ENCODE measurements at regions not wholly inside any gene's neighbourhood (a gene's known extent, or its start where the extent isn't known, plus 50 kb on each side); places are given as distances from the start of the nearest gene placed in this dataset.

DNA sequence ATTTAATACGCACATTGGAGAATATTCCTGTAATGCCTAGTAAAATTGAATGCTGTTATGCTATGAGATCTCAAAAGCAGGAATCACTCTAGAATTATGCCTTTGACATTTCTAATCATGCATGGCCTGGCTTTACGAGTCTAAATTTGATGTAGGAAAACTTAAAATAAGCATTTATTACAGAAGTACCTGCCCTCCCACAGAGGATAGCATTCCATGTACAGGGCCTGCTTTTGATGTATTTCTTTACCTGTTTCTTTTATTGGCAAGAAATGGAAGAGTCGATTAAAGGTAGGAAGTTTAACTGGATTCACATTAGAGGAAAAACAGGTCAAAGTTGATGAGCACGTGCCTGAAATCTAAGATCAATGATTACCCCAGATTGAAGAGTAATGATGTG is 219.5 kb downstream of the PCDH7 start:
- Histone ChIP-seq H3K36me3 (replicated peaks in 1 of 2) (no peaks in the 10 kb centered on the region), H3K27ac (no peak overlapping the region), H3K4me1 (replicated peaks in 1 of 2) (no peaks in the 10 kb centered on the region), H3K9me3 (replicated peaks in 1 of 3) (no peaks in the 10 kb centered on the region), H3K4me3 (no peak overlapping the region), H3K27me3 (no peaks in the 10 kb centered on the region)
- 56 to 82% (median 73%) methylated on average over 4 of the region's 4 CpGs for WGBS, 4 donors
- no peak for DNase-seq
- intact Hi-C loops (cut with DNase I): no loop called here
- TF ChIP-seq POLR2A (IDR thresholded peaks at IDR 0.05): no peak

DNA sequence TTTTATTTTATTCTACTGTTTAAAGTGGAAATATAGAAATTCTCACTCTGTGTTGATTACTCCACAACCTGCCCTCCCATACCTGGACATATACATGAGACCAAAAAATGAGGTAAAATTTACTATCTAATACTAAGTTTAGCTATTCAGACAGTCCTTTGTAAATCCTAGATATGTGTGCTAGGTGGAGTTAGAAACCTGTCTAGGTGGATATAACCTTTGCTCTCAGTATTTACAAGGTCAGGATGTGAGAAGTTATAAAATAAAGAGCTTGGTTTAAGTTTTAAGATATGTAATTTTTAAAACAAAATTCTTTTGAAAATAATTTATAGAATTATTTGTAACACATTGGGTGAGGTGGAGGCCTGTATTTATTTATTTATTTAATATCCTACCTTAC is 221.5 kb downstream of the PCDH7 start:
- Histone ChIP-seq H3K27me3 (no peaks in the 10 kb centered on the region), H3K36me3 (replicated peaks in 1 of 2) (no peaks in the 10 kb centered on the region), H3K27ac (no peak overlapping the region), H3K4me1 (replicated peaks in 1 of 2) (no peaks in the 10 kb centered on the region), H3K9me3 (replicated peaks in 1 of 3) (no peaks in the 10 kb centered on the region), H3K4me3 (no peak overlapping the region)
- no peak for TF ChIP-seq POLR2A (IDR thresholded peaks at IDR 0.05)
- TF ChIP-seq, protein P1, sequence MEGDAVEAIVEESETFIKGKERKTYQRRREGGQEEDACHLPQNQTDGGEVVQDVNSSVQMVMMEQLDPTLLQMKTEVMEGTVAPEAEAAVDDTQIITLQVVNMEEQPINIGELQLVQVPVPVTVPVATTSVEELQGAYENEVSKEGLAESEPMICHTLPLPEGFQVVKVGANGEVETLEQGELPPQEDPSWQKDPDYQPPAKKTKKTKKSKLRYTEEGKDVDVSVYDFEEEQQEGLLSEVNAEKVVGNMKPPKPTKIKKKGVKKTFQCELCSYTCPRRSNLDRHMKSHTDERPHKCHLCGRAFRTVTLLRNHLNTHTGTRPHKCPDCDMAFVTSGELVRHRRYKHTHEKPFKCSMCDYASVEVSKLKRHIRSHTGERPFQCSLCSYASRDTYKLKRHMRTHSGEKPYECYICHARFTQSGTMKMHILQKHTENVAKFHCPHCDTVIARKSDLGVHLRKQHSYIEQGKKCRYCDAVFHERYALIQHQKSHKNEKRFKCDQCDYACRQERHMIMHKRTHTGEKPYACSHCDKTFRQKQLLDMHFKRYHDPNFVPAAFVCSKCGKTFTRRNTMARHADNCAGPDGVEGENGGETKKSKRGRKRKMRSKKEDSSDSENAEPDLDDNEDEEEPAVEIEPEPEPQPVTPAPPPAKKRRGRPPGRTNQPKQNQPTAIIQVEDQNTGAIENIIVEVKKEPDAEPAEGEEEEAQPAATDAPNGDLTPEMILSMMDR (IDR thresholded peaks at IDR 0.05): no peak
- no peak for DNase-seq
- intact Hi-C loops (cut with DNase I): no loop called here

DNA sequence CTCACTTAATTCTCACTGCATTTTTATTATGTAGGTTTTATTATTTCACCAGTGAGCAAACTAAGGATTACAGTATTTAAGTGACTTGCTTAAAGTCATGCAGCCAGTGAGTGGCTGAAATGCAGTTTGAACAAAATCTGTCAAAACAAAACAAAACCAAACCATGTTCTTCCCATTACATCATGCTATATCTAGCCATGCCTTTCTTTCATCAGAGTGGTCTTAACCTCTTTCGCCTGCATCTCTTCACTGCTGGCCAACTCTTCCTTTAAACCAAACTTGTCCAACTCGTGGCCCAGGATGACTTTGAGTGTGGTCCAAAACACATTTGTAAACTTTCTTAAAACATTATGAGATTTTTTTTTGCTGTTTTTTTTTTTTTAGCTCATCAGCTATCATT is 223.2 kb downstream of the PCDH7 start:
- Histone ChIP-seq H3K9me3 (replicated peaks in 1 of 3) (no peaks in the 10 kb centered on the region), H3K27me3 (no peaks in the 10 kb centered on the region), H3K4me3 (no peak overlapping the region), H3K4me1 (replicated peaks in 1 of 2) (no peaks in the 10 kb centered on the region), H3K36me3 (replicated peaks in 1 of 2) (no peaks in the 10 kb centered on the region), H3K27ac (no peak overlapping the region)
- intact Hi-C loops (cut with DNase I): no loop called here
- no peak for DNase-seq
- WGBS, 4 donors: 61 to 75% (median 75%) methylated on average over 2 of the region's 2 CpGs
- TF ChIP-seq POLR2A (IDR thresholded peaks at IDR 0.05): no peak
- TF ChIP-seq, protein P1 (IDR thresholded peaks at IDR 0.05): no peak

DNA sequence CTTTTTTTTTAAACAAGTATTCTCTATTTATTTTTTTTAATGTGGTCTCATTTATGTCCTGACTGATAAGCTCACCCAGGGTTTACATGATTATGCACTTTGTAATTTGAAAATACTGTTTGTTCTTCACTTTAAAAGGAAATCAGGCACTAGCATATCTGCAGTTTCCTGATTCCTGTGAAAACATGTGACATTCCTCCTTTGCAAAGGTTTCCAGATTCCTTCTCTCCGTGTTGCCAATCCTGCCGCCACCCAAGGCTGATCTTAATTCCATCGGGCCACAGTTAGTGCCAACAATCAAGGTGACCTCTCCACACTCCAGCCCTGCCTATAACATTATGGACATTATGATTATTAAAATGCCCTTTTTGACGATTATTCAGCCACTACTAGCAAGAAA is 225.4 kb downstream of the PCDH7 start:
- intact Hi-C loops (cut with DNase I): no loop called here
- H3K27ac ChIP-seq: no peak overlapping the region
- WGBS, 4 donors: 48 to 63% (median 56%) methylated on average over 4 of the region's 4 CpGs
- no peaks in the 10 kb centered on the region for H3K36me3 ChIP-seq (replicated peaks in 1 of 2)
- no peak overlapping the region for H3K4me3 ChIP-seq
- no peaks in the 10 kb centered on the region for H3K27me3 ChIP-seq
- DNase-seq: no peak
- no peaks in the 10 kb centered on the region for H3K9me3 ChIP-seq (replicated peaks in 1 of 3)
- no peaks in the 10 kb centered on the region for H3K4me1 ChIP-seq (replicated peaks in 1 of 2)
- TF ChIP-seq, protein P1 (IDR thresholded peaks at IDR 0.05): no peak
- no peak for TF ChIP-seq POLR2A (IDR thresholded peaks at IDR 0.05)

DNA sequence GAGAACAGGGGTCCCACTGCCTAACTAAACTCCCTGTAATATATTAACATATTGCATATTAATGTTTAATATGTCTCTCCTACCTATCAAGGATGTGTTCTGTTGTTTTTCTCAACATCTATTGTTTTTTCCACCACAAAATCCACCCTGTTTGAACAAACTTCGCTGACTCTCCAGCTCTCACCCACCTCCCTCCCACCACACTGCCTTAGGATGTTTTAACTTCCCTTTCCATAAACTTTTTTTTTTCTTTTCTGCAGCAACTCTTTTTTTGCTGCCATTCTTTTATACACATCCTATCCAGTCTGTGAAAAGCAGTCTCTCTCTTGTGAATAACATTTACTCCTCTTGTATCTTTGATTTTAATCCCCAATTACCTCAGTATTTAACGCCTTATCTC is 226.1 kb downstream of the PCDH7 start:
- Histone ChIP-seq H3K27ac (no peak overlapping the region), H3K27me3 (no peaks in the 10 kb centered on the region)
- intact Hi-C loops (cut with DNase I): no loop called here

More for the DNA sequence above, 226.1 kb downstream of the PCDH7 start:
- no peak for DNase-seq
- no peak for TF ChIP-seq POLR2A (IDR thresholded peaks at IDR 0.05)
- TF ChIP-seq, protein P1 (IDR thresholded peaks at IDR 0.05): no peak
- Histone ChIP-seq H3K4me1 (replicated peaks in 1 of 2) (no peaks in the 10 kb centered on the region), H3K4me3 (no peak overlapping the region), H3K9me3 (replicated peaks in 1 of 3) (no peaks in the 10 kb centered on the region), H3K36me3 (replicated peaks in 1 of 2) (no peaks in the 10 kb centered on the region)
- 76 to 85% (median 81%) methylated on average over 2 of the region's 2 CpGs for WGBS, 4 donors

Data from adrenal gland (tissue), 9 donors.